Right ventricle myocardium superior (tissue), 1 donor: ENCODE measurements at regions not wholly inside any gene's neighbourhood (a gene's known extent, or its start where the extent isn't known, plus 50 kb on each side); places are given as distances from the start of the nearest gene placed in this dataset.
"Not testable (repeated sequence)": the region's sequence is repeated elsewhere in the genome, so short reads cannot be mapped to it uniquely, and the experiment has no call there.

Experiments used
- ATAC-seq: fragments of 200-7000 bp; cut with Tn5 transposase; one replicate; pipeline ENCODE4 v1.9.1; 2020; ENCODE audit warnings: mild to moderate bottlenecking; ENCODE audit not compliant: poor library complexity
- DNase-seq: peaks from one replicate; pipeline ENCODE4 v3.0.0-alpha.2; 2020
- intact Hi-C: fragments of 100-400 bp; cut with DNase I; formaldehyde crosslinking; loops from one replicate; pipeline ENCODE4 v1.11.2; 2022
- donor health status: DM: no; HTN: yes; CAD: no; lungs with severe emphysema.

- DNase-seq, ATAC-seq, intact Hi-C loops: not testable (repeated sequence)
Observed at GRCh38 chr18:21981489-21981888, 187.9 kb upstream of the GATA6 start.

GRCh38 chr18:21991081-21991534, 178.3 kb upstream of the GATA6 start:
- intact Hi-C loops = loop anchor here (10.0 kb wide), 2 partner anchors 374 to 574 kb away; no protein-coding TSS in a partner anchor
- no peak for ATAC-seq
- DNase-seq = no peak

- intact Hi-C loops = loop anchor here (10.0 kb wide), 2 partner anchors 373 to 573 kb away; no protein-coding TSS in a partner anchor
- no peak for ATAC-seq
- DNase-seq = no peak
Observed at GRCh38 chr18:21991886-21992285, 177.5 kb upstream of the GATA6 start.

GRCh38 chr18:21996351-21996826, 173.0 kb upstream of the GATA6 start:
- no peak for ATAC-seq
- no peak for DNase-seq
- intact Hi-C loops = loop anchor here (5.0 to 10.0 kb wide), 3 partner anchors 171 to 568 kb away; partner anchors contain the start of gene GATA6

- intact Hi-C loops = loop anchor here (5.0 to 10.0 kb wide), 3 partner anchors 170 to 567 kb away; partner anchors contain the start of gene GATA6
- no peak for DNase-seq
Observed at GRCh38 chr18:21997207-21998143, 171.9 kb upstream of the GATA6 start.

GRCh38 chr18:21998486-21998885, 170.9 kb upstream of the GATA6 start:
- intact Hi-C loops = loop anchor here (5.0 to 10.0 kb wide), 3 partner anchors 169 to 566 kb away; partner anchors contain the start of gene GATA6
- peak; percentile 70 for DNase-seq
- peak; percentile 92 for ATAC-seq

More at GRCh38 chr18:21997207-21998143, 171.9 kb upstream of the GATA6 start:
- ATAC-seq = peak; percentile 86

- DNase-seq (no peak), ATAC-seq (no peak)
- intact Hi-C loops = no loop called here
Observed at GRCh38 chr18:22001912-22002487, 167.4 kb upstream of the GATA6 start.

GRCh38 chr18:22005191-22005841, 164.1 kb upstream of the GATA6 start:
- intact Hi-C loops = no loop called here
- ATAC-seq (no peak), DNase-seq (peak; percentile 63)

- no peak for DNase-seq
- ATAC-seq = no peak
- intact Hi-C loops = no loop called here
Observed at GRCh38 chr18:22006458-22006857, 162.9 kb upstream of the GATA6 start.

GRCh38 chr18:22009242-22009641, 160.1 kb upstream of the GATA6 start:
- intact Hi-C loops = no loop called here
- ATAC-seq (no peak), DNase-seq (no peak)

GRCh38 chr18:22013993-22014392, 155.4 kb upstream of the GATA6 start:
- ATAC-seq (no peak), DNase-seq (no peak)
- intact Hi-C loops = no loop called here

GRCh38 chr18:22015156-22015555, 154.2 kb upstream of the GATA6 start:
- intact Hi-C loops = no loop called here
- no peak for ATAC-seq

GRCh38 chr18:22018366-22018765, 151.0 kb upstream of the GATA6 start:
- intact Hi-C loops = no loop called here
- DNase-seq = no peak
- ATAC-seq = no peak

More at GRCh38 chr18:22015156-22015555, 154.2 kb upstream of the GATA6 start:
- no peak for DNase-seq

GRCh38 chr18:22019193-22019592, 150.2 kb upstream of the GATA6 start:
- DNase-seq (no peak), ATAC-seq (no peak)
- intact Hi-C loops = no loop called here

GRCh38 chr18:22020127-22020866, 149.1 kb upstream of the GATA6 start:
- ATAC-seq (no peak), DNase-seq (no peak)
- intact Hi-C loops = no loop called here

- DNase-seq (no peak), ATAC-seq (no peak)
- intact Hi-C loops = no loop called here
Observed at GRCh38 chr18:22020867-22021370, 148.5 kb upstream of the GATA6 start.

- intact Hi-C loops = no loop called here
- ATAC-seq (no peak), DNase-seq (no peak)
Observed at GRCh38 chr18:22021701-22022100, 147.7 kb upstream of the GATA6 start.

- ATAC-seq (no peak), DNase-seq (no peak)
- intact Hi-C loops = no loop called here
Observed at GRCh38 chr18:22024924-22025323, 144.5 kb upstream of the GATA6 start.
